Tibial nerve (tissue), 3 donors: ENCODE measurements at regions not wholly inside any gene's neighbourhood (a gene's known extent, or its start where the extent isn't known, plus 50 kb on each side); places are given as distances from the start of the nearest gene placed in this dataset.

Experiments used
- CTCF ChIP-seq, 5 experiments: fragments of 200-600 bp in 3 of 5; fragments of 450-650 bp in 2 of 5; sonication (generic) in 3 of 5; IDR thresholded peaks; one replicate each; pipeline ENCODE4 v1.5.1; 2016 to 2019; ENCODE audit warnings: antibody characterized with exemption in 5 of 5, mild to moderate bottlenecking in 3 of 5, moderate library complexity in 2 of 5
- POLR2A ChIP-seq, 2 donors: fragments of 450-650 bp; IDR thresholded peaks; one replicate each; pipeline ENCODE4 v1.6.1; 2017; ENCODE audit warnings: antibody characterized with exemption in 2 of 2, mild to moderate bottlenecking in 2 of 2, moderate library complexity in 2 of 2

GRCh38 chr13:80133631-80134261 lies 207.2 kb downstream of the SPRY2 start:
- TF ChIP-seq POLR2A (IDR thresholded peaks at IDR 0.05) (no peak), CTCF (IDR thresholded peaks at IDR 0.05) (no peak)
